ENCODE measurements at regions not wholly inside any gene's neighbourhood (a gene's known extent, or its start where the extent isn't known, plus 50 kb on each side); places are given as distances from the start of the nearest gene placed in this dataset.

GRCh38 chr20:22789676-22790075 lies 205.3 kb upstream of the FOXA2 start:
- in situ Hi-C loops (cut with MboI) (no loop called here), intact Hi-C loops (cut with micrococcal nuclease) (loop anchor here (10.0 kb wide), 1 partner anchor 95 kb away; no protein-coding TSS in a partner anchor)
- ChIA-PET POLR2A (no interaction called here), CTCF (ENCODE audit: low intra/inter-chr PET ratio) (no interaction called here)
- ATAC-seq (no peak), DNase-seq (ENCODE audit: extremely low read depth in 1 of 4, low spot score in 3 of 4) (no peak), FAIRE-seq (no peak)
- Histone ChIP-seq H3K9ac (ENCODE audit: insufficient read depth in 1 of 2, low read depth in 2 of 2, low read length in 2 of 2) (no peak overlapping the region), H4K20me1 (replicated peaks; ENCODE audit: control insufficient read depth, insufficient read depth, low read length) (no peaks in the 10 kb centered on the region), H3K4me1 (replicated peaks in 1 of 2; ENCODE audit: control insufficient read depth in 2 of 2, insufficient read depth in 2 of 2, low read length in 2 of 2) (no peaks in the 10 kb centered on the region), H3K9me1 (ENCODE audit: control insufficient read depth, insufficient read depth, low read length) (no peaks in the 10 kb centered on the region), H3K4me2 (ENCODE audit: insufficient read depth, low read length) (no peak overlapping the region), H3K27me3 (ENCODE audit: control insufficient read depth in 2 of 2, insufficient read depth in 2 of 2, low read length in 2 of 2) (peaks cover 3 to 16% of the 10 kb centered on the region in 2 experiments; a peak in 4 of 5 replicates), H3K79me2 (ENCODE audit: control insufficient read depth, insufficient read depth, low read length) (no peaks in the 10 kb centered on the region), H3K27ac (ENCODE audit: extremely low read depth, low read depth, low read length) (no peak overlapping the region), H3K9me3 (replicated peaks; ENCODE audit: control insufficient read depth, insufficient read depth, low read depth, low read length) (no peaks in the 10 kb centered on the region), H3K36me3 (ENCODE audit: control insufficient read depth, insufficient read depth, low read length) (no peaks in the 10 kb centered on the region), H3K4me3 (no peak overlapping the region), H2AFZ (ENCODE audit: low read depth, low read length) (no peak overlapping the region)
- 0% methylated on average over 2 of the region's 2 CpGs for WGBS (ENCODE audit: insufficient coverage, low coverage, missing lambda C conversion rate)
- TF ChIP-seq TCF3 (CRISPR knock-in tag; IDR thresholded peaks at IDR 0.05) (peak; percentile 76), FOXM1 (IDR thresholded peaks at IDR 0.05; ENCODE audit: low read depth) (no peak), FOXM1 (CRISPR knock-in tag; IDR thresholded peaks at IDR 0.05; ENCODE audit: low read depth) (no peak), ZFP30 (CRISPR knock-in tag; IDR thresholded peaks at IDR 0.05; ENCODE audit: borderline replicate concordance) (no peak), ID3 (CRISPR knock-in tag; IDR thresholded peaks at IDR 0.05) (no peak), ID3 (tag; IDR thresholded peaks at IDR 0.05) (peak; percentile 72; the same call in 1 of the 2 replicates), CBFA2T3 (IDR thresholded peaks at IDR 0.05) (peak; percentile 68), TAL1 (IDR thresholded peaks at IDR 0.05) (0 out of 2 replicates have a peak, but pooled peaks have one; percentile 39), CBFA2T2 (conservative IDR thresholded peaks at IDR 0.05) (peak; percentile 53), CGGBP1 (CRISPR knock-in tag; IDR thresholded peaks at IDR 0.05) (no peak)
- BruUV-seq (replicated peaks): no TSS peak

All from K562 (cell line).